ENCODE measurements at regions not wholly inside any gene's neighbourhood (a gene's known extent, or its start where the extent isn't known, plus 50 kb on each side); places are given as distances from the start of the nearest gene placed in this dataset.

DNA sequence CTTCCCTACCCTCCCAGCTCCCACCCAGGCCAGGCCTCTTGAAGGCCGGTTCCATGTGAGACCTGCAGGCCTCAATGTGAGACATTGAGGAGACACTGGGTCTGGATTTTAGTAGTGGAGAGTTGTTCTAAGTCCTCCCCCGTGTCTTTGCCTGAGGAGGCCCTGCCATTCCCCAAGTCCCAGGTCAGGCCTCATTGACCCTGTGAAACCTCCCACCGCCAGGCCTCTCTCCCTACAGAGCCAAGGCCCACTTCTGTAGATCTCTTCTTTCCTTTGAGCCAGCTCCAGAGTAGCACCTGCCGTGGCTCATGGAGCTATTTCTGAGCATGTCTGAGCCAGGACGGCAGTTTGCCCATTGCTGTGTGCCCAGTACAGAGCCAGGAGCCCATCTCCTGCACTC lies 1419.6 kb downstream of the TBC1D22A start:
- TF ChIP-seq, protein P1, sequence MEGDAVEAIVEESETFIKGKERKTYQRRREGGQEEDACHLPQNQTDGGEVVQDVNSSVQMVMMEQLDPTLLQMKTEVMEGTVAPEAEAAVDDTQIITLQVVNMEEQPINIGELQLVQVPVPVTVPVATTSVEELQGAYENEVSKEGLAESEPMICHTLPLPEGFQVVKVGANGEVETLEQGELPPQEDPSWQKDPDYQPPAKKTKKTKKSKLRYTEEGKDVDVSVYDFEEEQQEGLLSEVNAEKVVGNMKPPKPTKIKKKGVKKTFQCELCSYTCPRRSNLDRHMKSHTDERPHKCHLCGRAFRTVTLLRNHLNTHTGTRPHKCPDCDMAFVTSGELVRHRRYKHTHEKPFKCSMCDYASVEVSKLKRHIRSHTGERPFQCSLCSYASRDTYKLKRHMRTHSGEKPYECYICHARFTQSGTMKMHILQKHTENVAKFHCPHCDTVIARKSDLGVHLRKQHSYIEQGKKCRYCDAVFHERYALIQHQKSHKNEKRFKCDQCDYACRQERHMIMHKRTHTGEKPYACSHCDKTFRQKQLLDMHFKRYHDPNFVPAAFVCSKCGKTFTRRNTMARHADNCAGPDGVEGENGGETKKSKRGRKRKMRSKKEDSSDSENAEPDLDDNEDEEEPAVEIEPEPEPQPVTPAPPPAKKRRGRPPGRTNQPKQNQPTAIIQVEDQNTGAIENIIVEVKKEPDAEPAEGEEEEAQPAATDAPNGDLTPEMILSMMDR (IDR thresholded peaks at IDR 0.05): no peak
- no peak for TF ChIP-seq POLR2A (IDR thresholded peaks at IDR 0.05)

Measured in esophagus squamous epithelium (tissue), 4 donors.